HG03097 (cell line): ENCODE measurements at regions not wholly inside any gene's neighbourhood (a gene's known extent, or its start where the extent isn't known, plus 50 kb on each side); places are given as distances from the start of the nearest gene placed in this dataset.

ENCODE experiments used
- ATAC-seq: cut with Tn5 transposase; IDR thresholded peaks from one replicate; pipeline ENCODE4 v1.9.1; 2021; ENCODE audit not compliant: unreplicated experiment, low FRiP score

- ATAC-seq: no peak
Observed at GRCh38 chr2:16134436-16135165, 194.3 kb downstream of the MYCN start.

GRCh38 chr2:16130906-16131400 is 190.6 kb downstream of the MYCN start:
- no peak for ATAC-seq

- no peak for ATAC-seq
Observed at GRCh38 chr2:16130541-16130880, 190.2 kb downstream of the MYCN start.

- ATAC-seq: no peak
Observed at GRCh38 chr2:16129716-16130540, 189.6 kb downstream of the MYCN start.

GRCh38 chr2:16128746-16129610 is 188.6 kb downstream of the MYCN start:
- no peak for ATAC-seq

GRCh38 chr2:16127958-16128357 is 187.6 kb downstream of the MYCN start:
- no peak for ATAC-seq

GRCh38 chr2:16127276-16127940 is 187.1 kb downstream of the MYCN start:
- no peak for ATAC-seq

- no peak for ATAC-seq
Observed at GRCh38 chr2:16126517-16127275, 186.3 kb downstream of the MYCN start.

GRCh38 chr2:16125614-16126516 is 185.5 kb downstream of the MYCN start:
- no peak for ATAC-seq

GRCh38 chr2:16124881-16125613 is 184.7 kb downstream of the MYCN start:
- ATAC-seq: no peak

GRCh38 chr2:16123856-16124780 is 183.8 kb downstream of the MYCN start:
- ATAC-seq: no peak

- ATAC-seq: no peak
Observed at GRCh38 chr2:16123421-16123820, 183.1 kb downstream of the MYCN start.

- ATAC-seq: no peak
Observed at GRCh38 chr2:16122556-16122955, 182.2 kb downstream of the MYCN start.

GRCh38 chr2:16121986-16122390 is 181.6 kb downstream of the MYCN start:
- ATAC-seq: no peak

- ATAC-seq: no peak
Observed at GRCh38 chr2:16121231-16121985, 181.1 kb downstream of the MYCN start.

- no peak for ATAC-seq
Observed at GRCh38 chr2:16120591-16121180, 180.3 kb downstream of the MYCN start.
